HG03060 (cell line): ENCODE measurements at regions not wholly inside any gene's neighbourhood (a gene's known extent, or its start where the extent isn't known, plus 50 kb on each side); places are given as distances from the start of the nearest gene placed in this dataset.

ENCODE experiments used
- ATAC-seq: cut with Tn5 transposase; IDR thresholded peaks from one replicate; pipeline ENCODE4 v1.9.1; 2021; ENCODE audit warnings: low read depth, moderate number of reproducible peaks; ENCODE audit not compliant: unreplicated experiment

- no peak for ATAC-seq
These were observed 80.1 kb downstream of the PJA1 start for GRCh38 chrX:69085151-69085550.

- no peak for ATAC-seq
These were observed 81.5 kb downstream of the PJA1 start for GRCh38 chrX:69083801-69084200.

- no peak for ATAC-seq
These were observed 81.9 kb downstream of the PJA1 start for GRCh38 chrX:69083361-69083760.

- no peak for ATAC-seq
These were observed 82.5 kb downstream of the PJA1 start for GRCh38 chrX:69082753-69083150.

GRCh38 chrX:69082055-69082752, 83.0 kb downstream of the PJA1 start:
- ATAC-seq, result no peak

GRCh38 chrX:69080855-69081465, 84.3 kb downstream of the PJA1 start:
- ATAC-seq, result no peak

GRCh38 chrX:69079268-69079667, 86.0 kb downstream of the PJA1 start:
- no peak for ATAC-seq

- ATAC-seq, result no peak
These were observed 87.3 kb downstream of the PJA1 start for GRCh38 chrX:69077895-69078455.

- no peak for ATAC-seq
These were observed 89.2 kb downstream of the PJA1 start for GRCh38 chrX:69076088-69076487.

- no peak for ATAC-seq
These were observed 90.5 kb downstream of the PJA1 start for GRCh38 chrX:69074726-69075125.

- ATAC-seq, result no peak
These were observed 91.5 kb downstream of the PJA1 start for GRCh38 chrX:69073721-69074120.

GRCh38 chrX:69073241-69073640, 92.0 kb downstream of the PJA1 start:
- no peak for ATAC-seq

- no peak for ATAC-seq
These were observed 92.7 kb downstream of the PJA1 start for GRCh38 chrX:69072486-69073006.

GRCh38 chrX:69070949-69071650, 94.2 kb downstream of the PJA1 start:
- ATAC-seq, result no peak

- no peak for ATAC-seq
These were observed 95.4 kb downstream of the PJA1 start for GRCh38 chrX:69069876-69070275.

GRCh38 chrX:69069086-69069445, 96.2 kb downstream of the PJA1 start:
- ATAC-seq, result no peak

GRCh38 chrX:69068301-69069085, 96.8 kb downstream of the PJA1 start:
- ATAC-seq, result no peak

- no peak for ATAC-seq
These were observed 97.4 kb downstream of the PJA1 start for GRCh38 chrX:69067841-69068240.

GRCh38 chrX:69066966-69067525, 98.2 kb downstream of the PJA1 start:
- no peak for ATAC-seq

GRCh38 chrX:69066021-69066757, 99.1 kb downstream of the PJA1 start:
- no peak for ATAC-seq
